Inferior parietal cortex (tissue), 1 donor: ENCODE measurements at regions not wholly inside any gene's neighbourhood (a gene's known extent, or its start where the extent isn't known, plus 50 kb on each side); places are given as distances from the start of the nearest gene placed in this dataset.

Experiments
- DNase-seq: peaks from one replicate; pipeline ENCODE4 v3.0.0-alpha.2; 2016; ENCODE audit errors: extremely low spot score

DNA sequence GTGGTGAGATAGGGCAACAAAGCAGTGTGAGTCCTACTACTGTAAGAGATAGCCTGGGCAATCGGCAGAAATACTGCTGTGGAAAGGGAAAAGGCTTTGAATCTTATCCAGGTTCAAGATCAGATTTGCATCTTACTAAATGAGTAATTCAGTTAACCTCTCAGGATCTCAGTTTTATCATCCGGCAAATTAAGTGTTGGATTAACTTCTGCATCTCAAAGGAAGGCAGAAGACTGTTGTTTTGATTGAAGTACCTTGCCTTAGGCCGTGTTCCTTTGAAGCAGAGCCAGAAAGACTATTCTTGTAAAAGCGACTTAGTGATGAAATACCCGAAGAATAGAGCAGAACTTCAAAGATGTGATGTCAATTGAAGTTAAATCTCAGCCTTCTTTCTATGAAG lies 612.9 kb upstream of the USP24 start:
- no peak for DNase-seq

DNA sequence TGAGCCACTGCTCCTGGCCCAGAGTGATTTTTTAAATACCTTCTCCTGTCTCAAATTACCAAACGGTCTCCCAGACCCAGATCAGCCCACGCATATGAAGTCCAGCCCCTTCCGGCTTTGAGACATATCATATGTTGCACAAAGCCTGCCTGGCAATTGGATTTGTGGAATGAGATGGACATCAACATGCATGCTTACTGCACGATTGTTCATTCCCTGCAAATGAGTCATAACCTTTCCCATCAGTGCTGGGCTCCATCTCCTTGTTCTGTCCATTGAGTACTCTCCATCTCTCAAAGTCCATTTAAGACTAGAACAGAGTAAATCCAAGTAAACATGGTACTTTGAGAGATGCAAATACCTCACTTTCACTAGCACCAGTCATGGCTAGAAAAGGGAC lies 612.2 kb upstream of the USP24 start:
- DNase-seq, result no peak

DNA sequence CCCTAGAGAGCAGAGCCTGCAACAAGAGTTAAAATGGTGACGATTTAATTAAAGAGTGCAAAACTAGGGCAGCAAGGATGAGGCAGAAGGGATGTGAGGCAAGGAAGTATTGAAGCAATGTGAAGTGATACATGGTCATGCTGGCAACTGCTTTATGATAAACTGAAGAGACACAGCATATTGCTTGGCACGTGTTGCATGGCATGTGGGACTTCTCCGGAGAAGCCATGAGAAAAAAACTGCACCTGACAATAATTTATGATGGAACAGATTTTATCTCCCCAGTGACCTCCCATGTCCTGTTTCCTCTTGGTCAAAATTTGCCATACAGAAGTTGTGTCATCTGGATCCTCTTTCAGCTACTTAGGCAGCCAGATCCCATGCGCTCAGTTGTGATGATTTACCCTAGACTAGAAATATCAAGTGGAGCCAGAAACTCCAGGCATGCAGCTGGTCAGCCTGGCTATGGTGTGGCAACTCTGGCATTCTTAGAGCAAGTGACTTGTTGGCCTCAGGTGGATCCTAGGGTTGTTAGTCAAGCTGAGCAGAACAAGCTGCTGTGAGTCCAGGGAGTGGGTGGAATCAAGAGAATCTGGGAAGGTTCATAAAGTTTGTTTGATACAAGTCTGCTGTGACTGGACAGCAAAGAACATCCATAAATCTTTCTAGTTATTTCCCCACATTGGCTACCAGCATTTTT lies 611.4 kb upstream of the USP24 start:
- DNase-seq, result no peak

DNA sequence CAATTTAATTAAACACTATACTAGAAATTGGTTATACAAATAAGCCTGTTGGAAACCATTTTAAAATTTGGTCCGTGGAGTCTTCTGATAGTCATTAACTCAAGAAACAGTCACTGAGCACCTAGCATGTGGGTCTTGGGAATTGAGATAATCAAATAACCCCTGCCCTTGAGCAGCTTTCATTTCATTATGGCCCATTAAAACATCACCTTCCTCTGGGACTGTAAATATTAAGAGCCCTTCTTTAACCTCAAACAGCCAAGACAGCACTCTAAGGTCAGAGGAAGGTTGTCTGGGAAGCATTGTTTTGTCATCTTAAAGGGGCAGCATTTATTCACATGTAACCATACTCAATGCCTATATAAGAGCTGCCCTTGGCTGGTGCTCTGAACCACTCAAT lies 610.3 kb upstream of the USP24 start:
- no peak for DNase-seq

DNA sequence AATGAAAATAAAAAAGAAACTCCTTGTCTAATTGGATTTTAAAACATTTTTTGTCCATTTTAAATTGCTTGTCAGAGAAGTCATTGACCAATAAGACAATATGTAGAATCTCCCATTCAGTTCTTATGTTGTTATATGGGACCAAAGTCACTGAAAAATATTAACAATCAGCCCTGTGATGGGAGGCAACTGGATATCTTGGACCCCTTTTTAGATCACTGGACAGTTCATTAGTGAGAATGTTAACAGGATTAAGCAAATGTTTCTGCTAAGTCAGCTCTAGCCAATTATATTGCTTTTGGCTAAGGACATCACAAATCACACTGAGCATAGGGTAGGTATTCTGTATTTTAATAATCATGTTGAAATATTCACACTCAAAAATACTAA lies 609.1 kb upstream of the USP24 start:
- no peak for DNase-seq

DNA sequence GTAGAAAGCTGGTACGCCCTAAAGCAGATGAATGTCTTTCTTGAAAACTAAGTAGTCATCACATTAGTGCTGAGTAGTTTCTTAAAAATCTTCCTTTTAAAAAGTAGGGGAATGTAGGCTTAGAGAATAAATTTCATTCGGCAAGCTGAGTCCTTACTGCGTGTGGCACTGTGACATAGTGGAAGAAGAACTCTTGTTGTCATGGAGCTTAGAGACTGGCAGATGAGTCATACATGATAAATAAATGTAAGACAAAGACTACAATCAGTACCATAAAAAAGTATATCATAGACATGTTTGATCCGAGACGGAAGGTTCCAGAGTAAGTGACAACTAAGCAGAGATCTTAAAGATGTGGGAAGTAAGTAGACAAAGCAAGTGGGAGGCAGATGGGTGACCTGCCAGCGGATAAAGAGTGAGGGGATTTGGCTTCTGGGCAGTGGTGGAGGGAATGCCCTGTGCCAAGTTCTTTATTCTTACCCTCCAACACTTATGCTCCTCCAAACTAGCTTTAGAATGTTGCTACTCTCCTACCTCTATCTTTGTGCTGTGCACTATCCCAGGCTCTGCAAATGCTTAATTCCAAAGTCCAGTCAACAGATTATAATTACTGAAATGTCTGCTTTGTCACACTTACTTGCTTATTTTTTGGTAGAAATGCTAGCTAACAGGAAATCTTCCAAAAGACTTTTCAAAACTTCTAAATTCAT lies 608.5 kb upstream of the USP24 start:
- DNase-seq, result no peak

DNA sequence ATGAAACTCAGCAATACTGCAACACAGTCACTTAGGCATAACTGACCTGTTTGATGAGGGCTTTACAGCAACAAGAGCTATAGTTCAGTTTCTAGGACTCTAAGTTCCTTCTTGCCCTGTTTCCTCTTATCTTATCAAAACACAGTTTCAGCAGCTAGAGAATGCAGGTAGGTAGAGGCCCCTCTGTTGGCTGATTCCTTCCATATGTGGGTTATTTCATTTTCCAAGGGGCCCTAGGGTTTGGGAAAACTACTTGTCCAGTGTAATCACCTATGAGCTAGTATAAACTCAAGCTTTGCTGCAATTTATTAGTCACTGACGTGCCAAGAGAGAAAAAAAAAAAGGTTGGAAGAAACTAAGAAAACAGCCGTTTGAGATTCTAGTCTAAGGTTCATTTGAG lies 607.7 kb upstream of the USP24 start:
- DNase-seq, result no peak

DNA sequence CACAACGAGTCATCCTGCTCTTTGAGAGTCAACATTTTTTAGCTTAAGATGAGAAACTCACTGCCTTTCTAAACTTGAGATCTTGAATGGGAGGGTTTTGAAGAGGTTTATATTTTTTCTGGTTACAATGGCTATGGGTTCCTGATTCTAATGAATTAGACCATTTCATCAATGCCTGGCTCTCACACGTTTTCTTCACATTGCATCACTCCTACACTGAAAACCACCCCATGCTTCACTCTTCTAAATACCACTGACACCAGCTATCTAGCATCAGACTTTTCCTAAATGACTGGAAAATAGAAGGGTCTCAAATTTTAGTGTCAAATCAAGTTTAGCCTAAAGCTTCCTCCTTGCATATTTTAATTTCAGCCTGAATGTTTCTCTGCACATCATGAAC lies 606.1 kb upstream of the USP24 start:
- DNase-seq, result no peak

DNA sequence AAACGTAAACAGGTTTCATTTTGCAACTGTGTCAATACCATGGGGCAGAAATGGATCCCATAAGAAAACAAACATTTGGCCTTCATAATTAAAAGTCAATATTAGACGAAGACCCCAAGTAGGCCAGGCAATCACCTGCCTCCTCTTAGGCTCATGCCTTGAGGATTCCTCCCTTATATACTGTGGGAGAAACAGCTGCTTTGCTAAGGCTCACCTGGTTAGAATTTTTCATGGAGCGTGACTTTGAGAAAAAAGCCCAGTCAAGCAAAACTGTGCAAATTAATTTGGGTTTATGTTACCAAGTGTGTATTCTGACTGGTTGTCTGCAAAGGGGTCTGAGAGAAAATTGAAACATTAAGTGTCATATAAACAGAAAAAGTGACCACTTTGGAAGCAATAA lies 605.3 kb upstream of the USP24 start:
- no peak for DNase-seq

DNA sequence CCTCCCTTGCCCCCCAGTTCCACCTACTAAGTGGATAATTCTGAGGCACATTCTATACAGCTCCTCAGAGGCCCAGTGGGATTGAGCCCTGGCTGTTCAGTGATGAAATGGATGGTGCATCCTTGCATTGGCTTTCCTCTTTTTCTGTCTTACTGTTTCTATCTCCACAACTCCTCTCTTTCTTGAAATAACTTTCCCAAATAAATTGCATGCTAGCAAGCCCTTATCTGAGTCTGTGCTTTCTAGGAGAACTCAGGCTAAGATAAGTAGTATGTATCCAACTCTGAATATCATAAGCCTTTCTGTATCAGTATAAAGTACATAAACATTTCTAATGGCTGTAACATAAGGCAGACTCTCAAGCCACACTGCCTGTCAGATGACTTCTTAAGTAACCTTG lies 603.8 kb upstream of the USP24 start:
- DNase-seq, result no peak

DNA sequence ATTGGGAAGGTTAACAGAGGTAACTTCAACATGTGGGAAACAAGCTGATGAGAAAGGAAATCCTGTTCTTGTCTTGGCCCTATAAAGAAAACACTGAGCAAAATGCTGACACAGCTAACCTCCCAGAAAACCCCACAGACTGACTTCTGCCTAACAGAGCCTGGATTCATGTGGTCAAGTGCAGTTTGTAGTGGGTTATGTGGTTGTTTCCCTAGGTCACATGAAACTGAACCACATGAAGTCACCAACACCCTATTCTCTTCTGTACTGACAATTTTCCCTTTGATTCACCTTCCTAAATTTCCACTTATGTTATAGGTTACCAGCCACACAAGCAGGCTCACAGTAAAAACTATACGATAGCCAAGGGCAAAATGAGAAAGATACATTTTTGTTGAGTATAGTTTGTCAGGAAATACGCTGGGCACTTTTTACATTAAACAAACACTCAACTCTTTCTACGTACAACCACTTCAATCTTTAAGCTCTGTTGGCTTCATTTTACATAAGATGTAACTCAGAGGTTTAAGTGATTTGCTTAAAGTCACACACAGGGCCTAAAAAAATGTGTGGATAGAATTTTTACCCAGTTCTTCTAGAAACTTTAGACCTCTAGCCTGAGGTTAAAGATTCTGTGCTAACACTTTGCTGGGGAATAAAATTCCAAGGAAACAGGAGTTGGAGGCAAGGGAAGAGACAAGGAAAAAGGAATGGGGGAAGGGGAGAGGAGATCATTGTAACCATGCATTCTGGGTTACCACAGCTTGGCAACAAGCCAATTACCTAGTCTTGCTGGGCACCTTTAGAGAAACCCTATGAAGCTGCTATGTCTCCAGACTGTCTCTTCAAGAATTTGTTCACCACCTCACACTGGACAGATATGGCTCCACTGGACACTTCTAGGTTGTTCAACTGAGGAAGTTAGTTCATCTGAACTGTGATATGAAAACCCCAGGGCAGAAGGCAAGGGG lies 601.6 kb upstream of the USP24 start:
- no peak for DNase-seq

DNA sequence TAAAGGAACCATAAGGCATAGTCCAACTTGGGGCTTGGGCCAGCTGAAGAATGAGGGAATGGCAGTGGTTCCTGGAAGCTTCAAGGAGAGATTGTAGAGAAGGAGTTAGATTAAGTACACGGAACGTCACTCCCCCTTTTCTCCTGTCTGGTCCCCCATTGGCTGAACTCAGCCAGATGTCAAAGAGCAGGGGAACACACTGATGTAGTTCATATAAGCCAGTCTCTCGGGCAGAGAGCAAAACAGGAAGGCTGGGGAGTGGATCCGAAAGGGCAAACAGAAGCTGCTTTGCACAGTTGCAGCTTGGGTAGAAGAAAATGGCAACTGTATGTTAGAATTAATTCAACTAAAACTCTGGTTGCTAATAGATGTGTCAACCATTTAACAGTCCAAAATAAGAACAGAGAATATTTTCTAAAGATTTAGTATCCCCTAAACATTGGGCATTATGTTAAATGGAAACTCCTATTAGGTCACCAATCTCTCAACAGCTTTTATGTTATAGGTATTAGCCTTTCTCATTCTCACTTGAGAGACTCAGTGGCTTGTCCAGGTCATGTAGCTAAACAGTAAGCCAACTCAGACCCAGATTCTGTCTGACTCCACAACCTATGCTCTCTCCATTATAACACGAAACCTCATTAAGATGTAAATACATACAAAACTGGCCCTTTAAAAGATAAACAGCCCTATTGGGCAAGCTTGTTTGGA lies 600.7 kb upstream of the USP24 start:
- no peak for DNase-seq

DNA sequence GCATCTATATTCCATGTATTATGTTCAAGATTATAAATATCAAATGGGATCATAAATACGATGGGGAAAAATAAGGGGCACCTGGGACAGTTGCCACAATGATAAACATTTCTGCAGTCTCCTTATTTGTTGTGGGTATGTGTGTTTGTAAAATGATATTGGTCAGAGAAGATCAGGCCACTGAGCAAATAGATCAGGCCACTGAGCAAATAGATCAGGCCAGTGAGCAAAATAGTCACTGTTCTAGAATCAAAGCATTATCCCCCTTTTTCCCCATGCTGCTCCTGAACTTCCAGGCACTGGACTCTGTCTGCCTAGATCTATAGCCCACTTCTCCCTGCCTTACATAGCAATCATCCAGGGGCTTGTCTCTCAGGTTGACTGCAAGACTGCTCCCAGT lies 599.8 kb upstream of the USP24 start:
- no peak for DNase-seq

DNA sequence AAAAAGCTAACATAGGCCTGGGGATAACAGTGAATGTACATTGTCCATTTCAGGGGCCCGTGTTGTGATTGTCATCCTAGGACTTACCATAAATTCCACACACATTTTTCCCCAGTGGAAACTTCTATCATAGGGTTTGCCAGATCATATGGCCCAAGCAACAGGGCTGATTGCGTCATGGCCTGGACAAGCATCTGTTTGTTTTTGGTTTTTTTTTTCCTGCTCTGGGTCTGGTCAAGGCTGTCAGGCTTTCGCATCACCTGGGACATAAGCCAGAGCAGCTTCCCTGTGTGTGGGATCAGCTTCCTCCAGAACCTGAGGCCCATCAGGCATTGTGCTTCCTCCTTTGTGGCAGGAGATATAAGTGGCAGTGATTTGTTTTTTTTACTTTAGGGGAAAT lies 598.5 kb upstream of the USP24 start:
- no peak for DNase-seq

DNA sequence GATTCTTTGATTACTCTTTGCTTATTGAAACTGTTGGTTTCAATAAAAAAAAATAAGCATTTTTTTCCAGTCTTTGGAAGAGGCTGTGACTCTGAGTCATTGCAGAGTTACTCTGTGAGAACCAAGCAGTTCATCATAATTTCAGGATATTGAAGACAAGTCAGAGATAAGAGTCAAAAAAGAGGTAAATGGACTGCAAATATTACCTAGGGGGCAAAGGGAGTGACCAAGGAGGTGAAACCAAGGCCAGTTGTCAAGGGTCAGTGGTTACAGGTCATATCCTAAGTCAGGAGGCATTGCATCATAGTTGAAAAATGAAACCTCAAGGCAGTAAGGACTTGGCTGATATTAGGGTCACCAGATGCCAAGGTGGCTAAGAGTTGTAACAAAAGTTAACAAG lies 597.1 kb upstream of the USP24 start:
- DNase-seq, result no peak

DNA sequence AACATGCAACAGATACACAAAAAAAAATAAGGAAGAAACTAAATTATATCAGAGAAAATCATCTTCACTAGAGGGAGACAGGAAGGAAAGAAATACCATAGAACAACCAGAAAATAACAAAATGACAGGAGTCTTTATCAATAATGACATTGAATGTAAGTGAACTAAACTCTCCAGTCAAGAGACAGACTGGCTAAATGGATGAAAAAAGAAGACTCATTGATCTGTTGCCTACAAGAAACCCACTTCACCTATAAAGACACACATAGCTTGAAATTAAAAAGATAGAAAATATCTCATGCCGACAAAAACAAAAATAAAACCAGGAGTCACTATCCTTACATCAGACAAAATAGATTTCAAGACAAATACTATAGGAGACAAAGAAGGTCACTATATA lies 593.1 kb upstream of the USP24 start:
- no peak for DNase-seq

DNA sequence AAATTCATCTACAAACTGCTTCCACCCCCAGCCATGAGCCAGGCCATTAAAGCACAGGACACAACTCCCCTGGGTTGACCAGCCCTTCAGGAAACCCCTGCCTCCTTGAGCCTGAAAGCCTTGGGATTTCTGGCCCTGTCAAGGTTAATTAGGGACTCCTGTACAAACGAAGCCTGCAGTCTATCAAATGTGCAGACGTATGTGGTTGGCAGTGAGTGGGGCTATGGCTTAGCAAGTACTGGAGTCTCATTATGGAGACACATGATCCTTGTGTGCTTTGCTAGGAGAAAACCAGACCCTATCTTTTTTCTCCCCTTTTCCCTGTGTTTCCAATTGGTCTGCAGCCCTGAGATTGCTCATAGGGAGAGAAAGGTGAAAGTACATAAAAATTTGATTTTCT lies 588.3 kb upstream of the USP24 start:
- no peak for DNase-seq

DNA sequence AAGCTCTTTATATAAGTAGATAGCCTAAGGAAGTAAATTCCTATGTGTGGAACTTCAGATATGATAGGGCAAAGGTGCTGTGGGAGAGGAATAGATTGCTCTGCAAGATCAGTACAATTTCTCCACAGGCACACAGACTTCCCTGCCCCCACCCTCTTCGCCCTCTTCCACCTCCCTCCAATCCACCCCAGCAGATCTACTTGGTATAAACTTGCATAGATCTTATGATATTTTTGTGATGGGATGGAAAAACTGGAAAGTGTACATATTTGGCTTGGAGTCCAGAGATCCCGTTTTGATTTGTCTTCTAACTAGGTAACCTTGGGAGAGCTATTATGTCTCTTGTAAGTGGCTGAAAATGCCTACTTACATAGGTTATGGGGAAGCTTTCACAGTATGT lies 586.3 kb upstream of the USP24 start:
- no peak for DNase-seq

DNA sequence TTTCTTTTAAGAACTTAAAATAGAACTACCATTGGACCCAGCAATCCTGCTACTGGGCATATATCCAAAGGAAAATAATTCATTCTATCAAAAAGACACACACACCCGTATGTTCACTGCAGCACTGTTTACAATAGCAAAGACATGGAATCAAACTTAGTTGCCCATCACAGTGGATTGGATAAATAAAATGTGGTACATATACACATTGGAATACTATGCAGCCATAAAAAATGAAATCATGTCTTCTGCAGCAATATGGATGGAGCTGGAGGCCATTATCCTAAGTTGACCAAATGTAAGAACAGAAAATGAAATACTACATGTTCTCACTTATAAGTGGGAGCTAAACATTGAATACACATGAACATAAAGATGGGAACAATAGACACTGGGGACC lies 585.3 kb upstream of the USP24 start:
- no peak for DNase-seq

DNA sequence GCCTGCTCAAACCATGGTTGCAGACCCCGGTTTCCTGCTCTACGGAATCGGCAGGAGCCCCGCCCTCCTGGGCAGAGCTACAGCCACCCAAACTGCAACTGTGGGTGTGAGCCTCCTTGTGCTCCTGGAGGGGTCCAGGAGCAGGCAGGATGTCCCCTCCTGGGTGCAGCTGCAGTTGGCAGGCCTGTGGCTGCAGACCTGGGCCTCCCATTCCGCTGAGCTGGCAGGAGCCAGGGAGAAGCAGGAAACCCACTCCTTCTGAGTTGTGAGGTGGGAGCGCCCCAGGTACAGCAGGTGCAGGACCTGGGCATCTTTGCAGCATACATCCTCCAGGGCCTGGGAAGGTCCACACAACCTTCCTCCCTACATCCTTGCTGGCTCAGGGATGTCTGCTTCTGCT lies 578.7 kb upstream of the USP24 start:
- no peak for DNase-seq

DNA sequence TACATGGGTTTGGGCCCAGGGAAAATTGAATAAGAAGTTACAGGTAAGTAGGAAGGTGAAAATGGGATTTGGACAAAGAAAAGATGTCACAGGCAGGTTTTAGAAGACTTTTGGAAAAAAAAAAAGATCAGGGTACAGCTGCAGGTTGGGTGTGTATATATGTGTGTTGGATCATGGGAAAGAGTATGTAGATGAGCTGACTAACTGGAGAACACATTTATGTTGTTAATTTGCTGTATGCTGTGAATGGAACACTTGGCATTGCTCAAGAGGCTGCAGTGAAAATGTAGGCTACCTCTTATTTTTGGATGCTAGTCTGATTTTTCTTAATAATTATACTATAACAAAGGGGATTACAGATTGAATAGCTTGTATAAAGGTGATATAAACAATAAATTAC lies 577.7 kb upstream of the USP24 start:
- DNase-seq, result no peak

DNA sequence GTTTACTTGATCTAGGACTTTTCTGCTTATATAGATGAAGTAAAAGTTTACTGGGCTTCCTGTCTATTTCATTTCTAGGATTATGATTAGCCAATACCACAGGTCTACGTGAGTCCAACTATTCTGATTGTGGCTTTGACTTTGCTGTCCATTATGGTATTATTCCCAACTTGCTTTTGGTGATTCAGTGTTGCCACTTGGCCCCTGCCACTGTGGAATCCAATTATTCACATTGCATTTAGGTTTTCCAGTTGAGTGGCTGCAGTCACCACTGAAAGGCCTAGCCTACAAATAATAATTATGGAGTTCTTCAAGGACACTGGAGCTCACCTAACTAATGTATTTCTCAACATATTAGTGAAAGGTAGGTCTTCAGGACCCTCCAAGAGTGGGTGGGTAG lies 574.3 kb upstream of the USP24 start:
- no peak for DNase-seq
